Activated naive CD8-positive, alpha-beta T cell treated with anti-CD3 and anti-CD28 coated beads, Interleukin-2, amount 50 U/mL, for 16 hours (primary cell): ENCODE measurements at regions not wholly inside any gene's neighbourhood (a gene's known extent, or its start where the extent isn't known, plus 50 kb on each side); places are given as distances from the start of the nearest gene placed in this dataset.

ENCODE experiments used
- DNase-seq: peaks from one replicate; pipeline ENCODE4 v3.0.0-alpha.2; 2020; ENCODE audit warnings: low read depth, low spot score

DNA sequence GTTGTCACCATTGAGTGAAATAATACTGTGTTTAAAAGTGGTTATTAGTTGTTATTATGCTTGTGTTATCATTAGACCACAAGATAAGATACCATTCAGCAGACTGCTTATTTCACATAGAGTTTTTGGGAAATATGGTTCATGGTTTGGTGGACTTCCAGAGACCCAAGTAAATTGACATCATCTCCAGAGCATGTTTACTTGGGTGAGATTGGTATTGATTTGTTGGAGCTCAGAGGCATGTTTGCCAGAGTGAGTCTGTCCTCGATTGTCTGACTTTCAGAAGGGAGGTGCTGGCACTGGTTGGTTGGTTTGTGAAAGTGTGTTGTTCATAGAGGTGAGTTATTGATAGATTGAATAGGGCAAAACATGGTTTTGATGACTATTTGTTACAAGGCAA lies 291.4 kb downstream of the TGFB2 start:
- no peak for DNase-seq

DNA sequence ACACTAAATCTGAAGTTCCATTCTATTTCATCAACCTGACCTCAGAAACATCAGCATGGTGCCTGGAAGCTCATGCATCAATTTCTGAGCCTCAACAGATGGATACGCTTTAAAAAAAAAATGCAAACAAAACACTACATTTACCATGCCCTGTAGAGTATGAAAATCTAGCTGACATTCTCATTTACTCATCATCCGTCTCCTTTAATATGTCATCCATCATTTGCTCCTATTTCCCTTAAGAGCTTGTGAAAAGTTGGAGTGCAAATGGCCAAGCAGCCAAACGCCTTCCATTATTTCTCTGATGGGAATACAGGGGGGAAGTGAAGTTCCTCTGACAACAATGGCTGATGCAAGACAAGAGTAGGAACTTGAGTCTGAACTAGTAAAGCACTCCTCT lies 295.0 kb downstream of the TGFB2 start:
- no peak for DNase-seq

DNA sequence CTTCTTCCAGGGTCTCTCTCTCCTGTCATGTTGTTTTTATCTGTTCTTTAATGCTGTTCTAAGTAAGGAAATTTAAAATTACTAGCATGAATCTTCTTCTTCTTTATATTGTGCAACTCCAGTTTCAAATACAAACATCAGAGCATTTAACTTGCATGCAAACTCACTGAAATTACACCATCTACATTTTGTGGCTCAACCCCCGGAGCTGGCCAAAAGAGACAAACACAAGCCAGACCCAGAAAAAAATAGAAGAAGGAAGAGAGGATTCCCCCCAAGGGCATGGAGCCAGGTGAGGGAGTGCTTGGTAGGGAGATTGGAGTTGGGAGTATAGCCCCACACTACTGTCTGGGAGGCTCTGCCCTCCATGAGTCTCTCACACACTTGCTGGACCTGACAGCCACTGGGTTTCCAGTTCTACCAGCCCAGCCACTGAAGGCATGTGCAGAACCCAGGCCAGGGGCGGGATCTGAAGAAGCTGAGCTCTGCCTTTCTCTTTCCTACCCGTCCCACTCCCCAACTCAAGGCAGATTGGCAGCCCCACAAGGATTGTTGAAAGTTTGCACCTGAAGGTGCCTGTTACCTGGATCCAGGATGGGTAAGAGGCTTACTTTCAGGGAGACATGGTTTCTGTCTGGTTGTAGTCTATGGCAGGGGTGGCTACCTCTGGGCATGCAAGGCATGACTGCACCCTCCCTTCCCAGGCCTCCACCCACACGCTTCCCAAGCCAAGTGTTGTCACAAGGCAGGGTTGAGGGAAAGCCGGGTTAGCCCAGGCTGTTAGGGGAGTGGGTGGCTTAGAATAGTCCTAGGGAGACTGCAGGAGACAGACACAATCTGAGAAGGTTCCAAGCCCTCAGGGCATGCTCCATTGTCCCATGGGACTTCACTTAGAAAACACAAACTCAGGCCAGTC lies 297.2 kb downstream of the TGFB2 start:
- no peak for DNase-seq

DNA sequence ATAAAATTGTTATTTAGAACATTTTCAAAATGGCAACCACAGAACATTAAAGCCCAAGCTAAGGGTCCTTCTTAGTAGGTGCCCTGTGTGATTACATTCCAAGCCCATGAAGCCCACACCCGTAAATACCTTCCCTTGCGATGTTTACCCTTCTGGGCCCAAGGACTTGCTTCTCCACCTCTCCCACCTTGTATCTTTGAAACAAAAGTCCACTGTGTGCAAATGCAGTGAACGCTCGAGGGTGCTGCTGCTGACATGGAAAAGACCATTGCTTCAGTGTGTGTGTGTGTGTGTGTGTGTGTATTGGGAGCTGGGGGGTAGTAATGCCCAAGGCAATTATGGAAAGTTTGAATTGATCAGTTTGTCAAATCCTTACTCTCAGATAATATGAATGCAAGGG lies 298.1 kb downstream of the TGFB2 start:
- no peak for DNase-seq

DNA sequence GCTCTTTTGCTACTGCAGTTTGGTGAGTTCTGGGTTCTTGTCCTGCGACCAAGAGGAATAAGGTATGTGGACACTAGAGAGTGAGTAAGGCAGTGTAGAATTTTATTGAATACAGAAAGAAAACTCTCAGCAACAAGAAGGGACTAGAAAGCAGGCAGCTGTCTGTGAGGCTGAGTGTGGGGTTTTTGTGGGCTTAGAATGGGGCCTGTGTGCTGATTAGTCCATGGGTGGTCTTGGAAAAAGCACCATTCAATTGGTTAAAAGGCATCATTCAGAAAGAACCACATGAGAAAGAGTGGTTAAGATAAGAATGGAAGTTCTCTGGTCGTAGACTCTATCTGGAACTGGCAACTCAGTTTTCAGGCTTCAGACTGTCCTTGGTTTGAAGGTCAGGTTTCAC lies 298.8 kb downstream of the TGFB2 start:
- no peak for DNase-seq

DNA sequence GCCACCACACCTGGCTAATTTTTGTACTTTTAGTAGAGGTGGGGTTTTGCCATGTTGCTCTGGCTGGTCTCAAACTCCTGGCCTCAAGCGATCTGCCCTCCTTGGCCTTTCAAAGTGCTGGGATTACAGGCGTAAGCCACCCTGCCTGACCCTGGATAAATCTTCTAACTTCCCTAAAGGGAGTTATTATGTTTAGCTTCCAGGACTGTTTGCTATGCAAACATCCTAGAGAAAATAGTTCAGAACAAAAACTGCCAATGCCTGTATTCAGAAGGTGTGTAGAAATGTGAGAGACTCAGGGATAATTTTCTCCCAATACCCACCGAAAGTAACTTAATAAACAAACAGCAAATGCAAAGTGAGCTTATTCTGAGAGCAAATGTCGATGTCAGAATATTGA lies 301.2 kb downstream of the TGFB2 start:
- no peak for DNase-seq

DNA sequence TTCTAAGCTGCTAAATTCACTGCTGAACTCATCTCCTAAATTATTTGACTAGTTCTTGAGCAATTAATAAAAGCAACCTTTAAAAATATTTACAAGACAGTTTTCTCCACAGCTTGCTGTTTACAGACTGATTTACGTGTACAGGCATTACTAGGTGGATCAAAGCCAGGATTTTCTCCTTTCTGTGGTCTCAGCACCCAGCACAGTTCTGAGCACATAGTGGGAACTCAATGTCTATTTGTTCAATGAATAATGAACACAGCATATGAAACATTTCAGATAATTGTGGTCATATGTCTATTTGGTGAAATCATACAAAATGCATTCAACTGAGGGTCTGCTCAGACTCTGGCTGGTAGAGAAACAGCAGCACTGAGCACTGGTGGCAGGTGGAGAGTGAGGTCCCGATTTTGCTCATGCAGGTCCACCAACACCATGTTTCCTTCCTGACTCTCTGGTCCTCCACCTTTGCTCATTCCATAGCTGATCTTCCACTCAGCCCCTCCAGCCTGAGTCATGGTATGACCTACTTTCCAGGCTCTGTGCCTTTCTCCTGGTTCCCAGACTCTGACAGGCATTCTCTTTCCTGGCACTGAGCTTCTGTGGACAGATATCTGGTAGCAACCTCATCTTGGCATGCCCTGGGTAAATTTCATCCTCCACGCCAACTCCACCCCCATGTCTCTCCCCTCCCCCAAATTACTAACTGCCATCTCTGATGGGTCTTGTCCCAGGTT lies 311.3 kb downstream of the TGFB2 start:
- no peak for DNase-seq

DNA sequence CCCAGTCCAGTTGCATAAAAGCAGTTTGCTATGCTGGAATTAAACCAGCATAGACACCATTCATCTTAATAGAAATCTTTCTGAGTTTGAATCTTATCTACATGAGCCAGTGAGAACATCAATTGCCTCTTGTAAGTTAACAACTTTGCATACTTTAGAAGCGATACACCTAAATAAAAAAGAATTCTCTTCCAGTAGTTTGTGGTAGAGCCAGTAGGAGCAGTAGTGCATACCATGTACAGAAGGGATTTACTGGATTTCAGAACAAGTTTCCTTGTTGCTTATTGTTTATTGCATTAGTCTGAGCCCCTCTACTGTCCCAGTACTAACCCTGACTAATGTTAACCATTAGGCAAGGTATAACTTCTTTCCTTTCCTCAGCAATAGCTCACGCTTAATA lies 313.1 kb downstream of the TGFB2 start:
- no peak for DNase-seq

DNA sequence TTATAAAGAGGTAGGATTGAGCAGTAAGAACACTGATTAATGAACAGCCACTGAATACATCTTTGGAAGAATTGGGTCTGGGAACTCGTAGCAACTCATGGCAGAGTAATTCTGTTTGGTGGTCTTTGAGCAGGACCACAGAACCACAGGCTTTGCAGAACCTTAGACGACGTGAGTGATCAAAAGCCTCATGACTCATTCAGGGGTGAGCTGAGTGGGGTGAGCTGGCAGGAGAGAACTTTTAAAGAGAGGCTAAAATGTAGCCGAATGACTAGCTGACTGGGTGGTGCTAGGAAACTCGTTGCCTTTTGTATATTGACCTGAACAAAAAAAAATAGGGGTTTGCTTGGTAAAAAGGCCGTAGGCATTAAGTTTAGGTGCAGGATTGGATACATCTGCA lies 313.8 kb downstream of the TGFB2 start:
- DNase-seq = no peak

DNA sequence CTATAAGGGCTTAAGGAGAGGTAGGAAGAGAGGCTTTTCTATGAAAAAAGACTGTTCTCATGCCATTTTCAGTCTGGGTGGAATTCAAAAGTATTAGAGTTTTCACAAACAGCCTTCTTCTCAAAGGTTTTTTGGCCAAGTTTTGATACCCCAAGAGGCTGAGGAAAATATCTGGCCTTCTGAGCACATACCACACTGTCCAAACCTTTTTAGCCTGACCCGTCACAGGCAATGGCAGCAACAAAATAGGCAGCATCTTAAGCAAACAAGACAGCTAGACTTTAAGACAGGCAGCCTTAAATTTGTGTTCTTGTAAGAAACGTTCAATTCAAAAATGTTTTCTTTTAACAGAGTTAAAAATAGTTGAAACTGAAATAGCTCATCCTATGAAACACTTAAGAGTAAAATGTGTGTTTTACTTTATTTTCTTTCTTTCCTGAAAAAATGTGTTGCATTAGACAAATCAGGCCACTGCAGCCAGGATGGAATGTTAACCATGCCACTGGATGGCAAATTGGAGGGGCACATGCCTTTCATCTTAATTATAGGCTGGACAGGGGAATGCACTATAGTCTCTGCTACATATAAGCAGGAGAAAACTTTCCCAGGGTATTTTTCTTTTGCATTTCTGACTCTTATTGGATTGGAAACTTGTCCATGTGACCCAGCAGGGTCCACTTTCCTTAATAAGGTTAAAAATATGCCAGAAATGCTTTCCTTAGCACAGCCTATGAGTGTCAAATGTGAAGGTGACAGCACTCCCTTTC lies 315.0 kb downstream of the TGFB2 start:
- DNase-seq = no peak

DNA sequence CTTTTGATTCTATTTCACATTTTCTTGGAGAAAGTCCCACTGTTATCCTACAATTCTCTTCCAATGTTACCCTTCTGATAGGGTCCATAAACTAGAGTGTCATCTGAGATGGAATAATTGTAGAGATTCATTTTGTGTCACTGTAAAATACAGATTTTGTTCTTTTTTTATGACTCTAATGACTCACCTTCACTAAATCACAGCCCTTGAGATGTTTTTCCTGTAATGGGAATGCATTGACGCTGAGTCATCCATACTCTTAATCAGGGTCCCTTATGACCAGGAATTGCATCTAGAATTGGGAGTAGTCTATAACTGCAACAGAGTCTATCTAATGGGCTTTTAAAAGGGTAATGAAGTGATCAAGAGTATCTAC lies 315.5 kb downstream of the TGFB2 start:
- no peak for DNase-seq

DNA sequence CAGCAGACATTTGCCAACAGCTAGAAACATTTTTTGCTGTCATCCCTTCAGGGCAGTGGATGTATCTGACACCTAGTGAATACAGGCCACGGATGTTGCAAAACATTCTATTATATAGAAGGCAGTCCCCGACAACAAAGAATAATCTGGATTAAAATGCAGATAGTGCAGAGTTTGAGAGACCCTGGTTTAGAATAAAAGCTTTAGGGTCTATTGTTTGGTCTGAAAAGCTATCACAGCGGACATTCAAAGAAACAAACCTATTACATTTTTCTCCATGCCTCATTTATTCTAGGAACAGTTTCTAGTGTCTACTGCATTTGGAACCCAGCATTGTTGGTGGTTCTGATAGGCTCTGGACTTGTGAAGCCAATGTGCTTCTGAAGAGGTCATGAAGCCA lies 316.3 kb downstream of the TGFB2 start:
- DNase-seq = no peak

DNA sequence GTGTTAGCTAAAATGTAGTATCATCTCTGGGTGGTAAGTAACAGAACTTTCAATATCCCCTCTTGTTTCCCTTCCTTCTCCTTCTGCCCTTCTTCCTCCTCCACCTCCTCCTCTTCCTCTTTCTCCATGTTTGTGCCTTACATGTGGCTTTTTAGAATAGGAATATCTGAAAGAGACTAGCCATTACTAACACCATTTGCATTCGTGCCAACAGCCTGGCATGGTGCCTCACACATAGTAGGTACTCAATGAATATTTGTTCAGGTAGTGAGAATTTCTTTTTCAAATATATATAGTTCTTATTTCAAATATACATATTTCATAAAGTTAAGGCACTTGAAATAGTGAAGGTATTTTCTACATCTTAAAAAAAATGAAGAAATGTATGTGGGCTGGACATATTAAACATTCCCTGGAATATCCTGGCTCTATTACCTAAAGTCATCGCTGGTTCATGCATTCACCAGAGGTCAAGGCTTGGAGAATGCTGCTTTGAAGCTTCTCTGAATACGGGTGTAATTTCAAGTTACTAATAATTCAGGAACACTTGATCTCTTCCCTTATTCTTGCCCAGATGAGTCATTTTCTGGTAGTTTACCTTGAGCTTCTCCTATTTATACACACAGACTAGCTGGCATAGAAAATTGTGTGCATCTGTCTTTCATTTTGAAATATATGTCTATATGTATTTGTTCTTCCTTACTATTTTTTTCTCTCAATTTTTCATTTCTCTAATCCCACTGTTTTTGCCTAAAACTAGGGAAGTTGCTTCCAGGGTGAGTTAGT lies 319.4 kb downstream of the TGFB2 start:
- no peak for DNase-seq

DNA sequence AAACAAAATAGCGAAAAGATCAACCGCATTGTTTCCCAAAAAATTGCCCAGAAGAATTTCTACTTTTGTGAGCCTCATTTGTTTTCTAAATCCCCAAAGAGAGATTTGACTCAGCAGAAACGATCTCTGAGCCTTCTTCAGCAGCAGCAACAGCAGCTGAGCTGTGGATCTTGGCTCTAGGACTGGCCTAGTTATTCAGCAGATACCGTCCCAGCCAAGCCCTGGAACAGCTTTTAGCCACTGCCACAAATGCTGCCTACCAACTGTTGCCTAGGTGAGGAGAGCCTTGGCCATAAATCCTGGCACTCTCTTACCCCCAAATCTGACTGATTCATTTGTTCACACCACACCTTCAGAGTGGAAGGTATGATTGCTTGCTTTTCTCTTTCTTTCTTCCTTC lies 320.1 kb downstream of the TGFB2 start:
- no peak for DNase-seq

DNA sequence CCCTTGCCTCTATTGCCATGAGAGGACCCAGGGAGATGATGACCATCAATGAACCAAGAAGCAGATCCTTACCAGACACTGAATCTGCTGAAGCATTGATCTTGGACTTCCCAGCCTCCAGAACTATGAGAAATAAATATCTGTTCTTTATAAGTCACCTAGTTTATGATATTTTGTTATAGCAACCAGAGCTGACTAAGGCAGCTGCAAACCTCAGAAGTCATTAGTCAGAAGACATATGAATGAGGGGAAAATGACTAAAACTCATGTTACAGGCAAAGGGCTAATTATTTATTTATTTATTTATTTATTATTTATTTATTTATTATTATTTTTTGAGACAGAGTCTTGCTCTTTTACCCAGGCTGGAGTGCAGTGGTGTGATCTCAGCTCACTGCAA lies 321.1 kb downstream of the TGFB2 start:
- no peak for DNase-seq

DNA sequence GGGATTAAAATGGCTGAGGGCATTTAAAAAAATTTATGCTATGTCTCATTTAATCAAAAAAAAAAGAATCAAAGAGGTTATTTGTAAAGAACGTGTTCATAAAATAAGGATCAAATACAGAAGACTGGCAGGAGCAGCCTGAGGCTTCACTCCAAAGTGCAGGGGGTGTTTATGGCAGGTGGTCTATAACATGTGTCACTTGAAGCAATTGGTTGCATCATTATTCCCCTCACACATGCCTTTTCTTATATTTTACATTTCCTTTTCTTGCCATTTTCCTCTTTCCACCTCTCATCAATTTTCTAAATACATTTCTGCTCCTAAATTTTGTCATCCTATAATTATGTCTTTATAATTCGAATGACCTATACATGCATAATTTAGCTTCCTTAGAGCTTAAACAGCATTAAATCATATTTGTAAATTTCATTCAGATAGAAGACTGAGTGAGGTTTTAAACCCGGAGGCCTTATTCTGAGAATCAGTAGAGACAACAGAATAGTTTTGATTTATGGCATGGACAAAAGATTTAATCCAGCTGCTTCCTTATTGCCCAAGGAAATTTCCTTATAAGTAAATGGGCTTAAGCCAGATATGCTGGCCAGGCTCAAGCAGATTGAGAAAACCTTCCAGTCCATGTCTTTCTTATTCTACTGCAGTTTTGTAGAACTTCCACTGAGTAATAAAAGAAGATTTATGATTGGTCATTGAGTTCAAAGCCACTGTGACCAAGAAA lies 322.8 kb downstream of the TGFB2 start:
- DNase-seq = no peak

DNA sequence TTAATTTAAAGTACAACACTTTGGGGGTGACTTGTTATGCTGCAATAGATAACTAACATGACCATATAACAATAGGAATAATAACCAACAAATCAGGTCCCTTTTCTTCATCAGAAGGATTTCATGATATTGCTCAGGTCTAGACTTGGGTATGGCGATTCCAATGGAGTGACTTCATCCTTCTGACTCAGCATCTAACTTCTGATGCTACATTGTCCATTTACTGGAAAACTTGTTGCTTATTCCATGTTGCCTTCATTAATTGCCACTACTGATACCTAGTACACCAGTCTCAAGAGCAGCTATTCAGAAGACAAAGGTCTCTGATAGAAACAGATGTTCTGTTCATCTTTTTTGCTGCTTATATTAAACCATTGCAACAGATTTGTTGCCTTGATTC lies 324.3 kb downstream of the TGFB2 start:
- DNase-seq = no peak

DNA sequence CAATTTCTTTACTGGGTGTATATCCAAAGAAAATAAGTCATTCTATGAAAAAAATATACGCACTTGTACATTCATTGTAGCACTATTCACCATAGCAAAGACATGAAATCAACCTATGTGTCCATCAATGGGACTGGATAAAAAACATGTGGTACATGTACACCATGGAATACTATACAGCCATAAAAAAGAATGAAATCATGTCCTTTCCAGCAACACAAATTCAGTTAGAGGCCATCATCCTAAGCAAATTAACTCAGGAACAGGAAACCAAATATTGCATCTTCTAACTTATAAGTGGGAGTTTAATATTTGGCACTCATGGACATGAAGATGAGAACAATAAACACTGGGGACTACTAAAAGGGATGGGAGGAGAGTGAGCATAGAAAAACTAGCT lies 325.7 kb downstream of the TGFB2 start:
- DNase-seq = no peak

DNA sequence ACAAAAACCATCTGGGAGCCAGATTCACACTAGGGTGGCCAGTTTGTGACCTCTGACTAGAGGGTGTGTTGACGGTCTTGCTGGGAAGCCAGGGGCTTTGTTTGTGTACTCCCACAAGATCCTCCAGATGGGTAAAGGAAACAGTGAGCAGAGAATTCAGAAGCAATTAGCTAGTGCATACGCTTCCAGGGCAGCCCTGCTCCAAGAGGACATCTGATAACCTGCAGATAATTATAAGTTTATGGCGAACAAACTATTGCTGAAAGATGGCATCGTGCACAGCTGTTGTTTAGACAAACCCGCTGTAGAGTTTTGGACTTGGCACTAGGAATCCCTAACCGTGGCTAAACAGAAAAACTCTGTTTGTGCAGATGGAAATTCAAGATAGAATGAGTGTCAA lies 326.4 kb downstream of the TGFB2 start:
- DNase-seq = no peak

DNA sequence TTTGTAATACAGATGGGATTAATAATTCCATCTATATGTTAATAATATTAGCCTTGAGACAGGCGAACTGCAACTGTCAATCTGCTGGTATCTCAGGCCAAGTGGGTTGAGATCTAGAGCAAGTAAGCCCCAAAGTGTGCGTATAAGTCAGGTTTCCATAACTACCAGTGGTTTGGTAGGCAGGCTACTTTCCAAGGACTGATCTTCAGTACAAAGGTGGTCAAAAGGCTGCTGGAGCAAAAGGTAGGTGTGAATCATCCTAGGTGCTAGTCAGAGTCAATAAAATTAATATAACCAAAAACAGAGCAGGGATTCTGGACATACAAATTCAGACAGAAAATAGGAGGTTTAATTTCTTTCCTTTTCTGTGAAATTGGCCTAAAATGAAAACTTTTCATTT lies 328.0 kb downstream of the TGFB2 start:
- DNase-seq = no peak

DNA sequence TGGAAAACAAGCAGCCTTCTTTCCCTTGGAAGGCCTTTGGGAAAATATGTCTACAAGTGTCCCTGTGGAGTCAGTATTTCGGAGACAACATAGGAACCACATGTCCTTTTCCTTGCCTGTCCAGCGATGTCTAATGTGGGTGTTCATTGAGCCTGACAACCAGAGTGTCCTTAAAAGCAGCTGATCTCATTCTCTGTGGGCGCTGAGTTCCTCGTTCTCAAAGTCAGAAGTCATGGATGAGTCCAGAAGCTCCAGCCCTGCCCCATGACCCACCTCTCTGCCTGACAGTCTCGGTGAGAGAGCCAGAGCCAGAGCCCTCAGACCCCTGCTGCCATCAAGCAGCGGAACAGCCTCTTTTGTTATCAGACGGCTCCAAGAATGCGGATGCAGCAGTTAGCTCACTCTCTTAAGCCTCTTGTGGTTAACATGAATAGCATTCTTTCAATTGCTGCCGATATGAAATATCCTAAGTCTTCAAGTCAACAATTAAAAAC lies 329.2 kb downstream of the TGFB2 start:
- DNase-seq = no peak
